B cell (primary cell): ENCODE measurements at regions not wholly inside any gene's neighbourhood (a gene's known extent, or its start where the extent isn't known, plus 50 kb on each side); places are given as distances from the start of the nearest gene placed in this dataset.

Experiments used
- CTCF ChIP-seq: fragments of 200-600 bp; IDR thresholded peaks from one replicate; pipeline ENCODE4 v1.8.0; 2022; ENCODE audit warnings: antibody characterized with exemption, mild to moderate bottlenecking
- EZH2 ChIP-seq: IDR thresholded peaks from 2 replicates; pipeline ENCODE4 v1.6.1; 2012; ENCODE audit warnings: borderline replicate concordance, low read depth, mild to moderate bottlenecking, moderate library complexity, low read length; ENCODE audit not compliant: insufficient read depth, poor library complexity, severe bottlenecking

GRCh38 chr1:10852998-10853520, 56.6 kb upstream of the CASZ1 start:
- TF ChIP-seq CTCF (no peak), EZH2 (no peak)
